ENCODE measurements at regions not wholly inside any gene's neighbourhood (a gene's known extent, or its start where the extent isn't known, plus 50 kb on each side); places are given as distances from the start of the nearest gene placed in this dataset.

DNA sequence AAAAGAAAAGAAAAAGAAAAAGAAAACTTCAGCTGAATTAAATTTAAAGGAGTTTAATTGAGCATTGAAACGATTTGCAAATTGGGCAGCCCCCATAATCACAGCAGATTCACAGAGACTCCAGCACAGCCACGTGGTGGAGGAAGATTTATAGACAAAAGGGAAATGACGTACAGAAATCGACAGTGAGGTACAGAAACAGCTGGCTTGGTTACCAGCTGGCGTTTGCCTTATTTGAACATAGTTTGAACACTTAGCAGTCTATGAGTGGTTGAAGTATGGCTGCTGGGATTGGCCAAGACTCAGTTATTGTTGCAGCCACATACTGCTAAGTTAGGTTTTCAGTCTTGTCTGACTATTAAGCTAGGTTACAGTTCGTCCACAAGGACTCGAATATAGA lies 312.2 kb upstream of the SLC14A2 start:
- Histone ChIP-seq H3K4me3 (IDR thresholded peaks at IDR 0.05; ENCODE audit: insufficient read depth, low read depth, low read length) (no peak overlapping the region), H3K4me2 (no peak overlapping the region), H3K4me1 (ENCODE audit: low read depth, poor library complexity, severe bottlenecking) (no peaks in the 10 kb centered on the region), H3K36me3 (ENCODE audit: insufficient read depth) (no peaks in the 10 kb centered on the region), H3K27ac (no peak overlapping the region), H4K20me1 (ENCODE audit: insufficient read depth) (no peaks in the 10 kb centered on the region), H3K9ac (no peak overlapping the region), H3K79me2 (ENCODE audit: insufficient read depth, low read depth) (no peaks in the 10 kb centered on the region), H2AFZ (ENCODE audit: low read depth) (no peak overlapping the region), H3K27me3 (ENCODE audit: insufficient read depth, low read depth) (no peaks in the 10 kb centered on the region)
- TF ChIP-seq, protein P1, sequence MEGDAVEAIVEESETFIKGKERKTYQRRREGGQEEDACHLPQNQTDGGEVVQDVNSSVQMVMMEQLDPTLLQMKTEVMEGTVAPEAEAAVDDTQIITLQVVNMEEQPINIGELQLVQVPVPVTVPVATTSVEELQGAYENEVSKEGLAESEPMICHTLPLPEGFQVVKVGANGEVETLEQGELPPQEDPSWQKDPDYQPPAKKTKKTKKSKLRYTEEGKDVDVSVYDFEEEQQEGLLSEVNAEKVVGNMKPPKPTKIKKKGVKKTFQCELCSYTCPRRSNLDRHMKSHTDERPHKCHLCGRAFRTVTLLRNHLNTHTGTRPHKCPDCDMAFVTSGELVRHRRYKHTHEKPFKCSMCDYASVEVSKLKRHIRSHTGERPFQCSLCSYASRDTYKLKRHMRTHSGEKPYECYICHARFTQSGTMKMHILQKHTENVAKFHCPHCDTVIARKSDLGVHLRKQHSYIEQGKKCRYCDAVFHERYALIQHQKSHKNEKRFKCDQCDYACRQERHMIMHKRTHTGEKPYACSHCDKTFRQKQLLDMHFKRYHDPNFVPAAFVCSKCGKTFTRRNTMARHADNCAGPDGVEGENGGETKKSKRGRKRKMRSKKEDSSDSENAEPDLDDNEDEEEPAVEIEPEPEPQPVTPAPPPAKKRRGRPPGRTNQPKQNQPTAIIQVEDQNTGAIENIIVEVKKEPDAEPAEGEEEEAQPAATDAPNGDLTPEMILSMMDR (conservative IDR thresholded peaks at IDR 0.05; ENCODE audit: low read depth, low read length), result no peak

GRCh38 chr18:45304558-45304957 lies 310.7 kb upstream of the SLC14A2 start:
- H3K27me3 ChIP-seq (ENCODE audit: insufficient read depth, low read depth), result no peaks in the 10 kb centered on the region
- H3K4me3 ChIP-seq (IDR thresholded peaks at IDR 0.05; ENCODE audit: insufficient read depth, low read depth, low read length), result no peak overlapping the region
- TF ChIP-seq, protein P1 (conservative IDR thresholded peaks at IDR 0.05; ENCODE audit: low read depth, low read length), result no peak
- no peak overlapping the region for H2AFZ ChIP-seq (ENCODE audit: low read depth)
- no peak overlapping the region for H3K9ac ChIP-seq
- H3K4me2 ChIP-seq, result no peak overlapping the region
- H3K36me3 ChIP-seq (ENCODE audit: insufficient read depth), result no peaks in the 10 kb centered on the region
- no peak overlapping the region for H3K27ac ChIP-seq
- H4K20me1 ChIP-seq (ENCODE audit: insufficient read depth), result no peaks in the 10 kb centered on the region
- no peaks in the 10 kb centered on the region for H3K79me2 ChIP-seq (ENCODE audit: insufficient read depth, low read depth)
- no peaks in the 10 kb centered on the region for H3K4me1 ChIP-seq (ENCODE audit: low read depth, poor library complexity, severe bottlenecking)

- H3K4me2 ChIP-seq, result no peak overlapping the region
- H3K9ac ChIP-seq, result no peak overlapping the region
- no peaks in the 10 kb centered on the region for H3K27me3 ChIP-seq (ENCODE audit: insufficient read depth, low read depth)
- H3K79me2 ChIP-seq (ENCODE audit: insufficient read depth, low read depth), result no peaks in the 10 kb centered on the region
- no peak overlapping the region for H3K27ac ChIP-seq
- no peaks in the 10 kb centered on the region for H4K20me1 ChIP-seq (ENCODE audit: insufficient read depth)
- H2AFZ ChIP-seq (ENCODE audit: low read depth), result no peak overlapping the region
- H3K36me3 ChIP-seq (ENCODE audit: insufficient read depth), result no peaks in the 10 kb centered on the region
- TF ChIP-seq, protein P1 (conservative IDR thresholded peaks at IDR 0.05; ENCODE audit: low read depth, low read length), result no peak
- H3K4me3 ChIP-seq (IDR thresholded peaks at IDR 0.05; ENCODE audit: insufficient read depth, low read depth, low read length), result no peak overlapping the region
- H3K4me1 ChIP-seq (ENCODE audit: low read depth, poor library complexity, severe bottlenecking), result no peaks in the 10 kb centered on the region
Measured at GRCh38 chr18:45312555-45313126, 302.6 kb upstream of the SLC14A2 start.

- Histone ChIP-seq H3K4me3 (IDR thresholded peaks at IDR 0.05; ENCODE audit: insufficient read depth, low read depth, low read length) (no peak overlapping the region), H3K4me1 (ENCODE audit: low read depth, poor library complexity, severe bottlenecking) (no peaks in the 10 kb centered on the region), H4K20me1 (ENCODE audit: insufficient read depth) (no peaks in the 10 kb centered on the region), H3K36me3 (ENCODE audit: insufficient read depth) (no peaks in the 10 kb centered on the region), H2AFZ (ENCODE audit: low read depth) (no peak overlapping the region), H3K79me2 (ENCODE audit: insufficient read depth, low read depth) (no peaks in the 10 kb centered on the region), H3K27me3 (ENCODE audit: insufficient read depth, low read depth) (no peaks in the 10 kb centered on the region), H3K27ac (no peak overlapping the region), H3K4me2 (no peak overlapping the region), H3K9ac (no peak overlapping the region)
- TF ChIP-seq, protein P1 (conservative IDR thresholded peaks at IDR 0.05; ENCODE audit: low read depth, low read length), result no peak
Measured at GRCh38 chr18:45316127-45316526, 299.1 kb upstream of the SLC14A2 start.

All from KMS-11 (cell line).